Fibroblast of the aortic adventitia (primary cell): ENCODE measurements at regions not wholly inside any gene's neighbourhood (a gene's known extent, or its start where the extent isn't known, plus 50 kb on each side); places are given as distances from the start of the nearest gene placed in this dataset.

ENCODE experiments used
- DNase-seq: peaks from one replicate; pipeline ENCODE4 v3.0.0-alpha.2; 2010; ENCODE audit warnings: low read depth
- H3K4me3 ChIP-seq: 2 replicates; pipeline ENCODE4 v1.5.1; 2011; ENCODE audit warnings: low read depth, mild to moderate bottlenecking, control low read depth, low read length, moderate library complexity
- TF ChIP-seq, protein P1 (sequence below): IDR thresholded peaks from 2 replicates; pipeline ENCODE4 v1.5.1; 2011; ENCODE audit warnings: mild to moderate bottlenecking, low read length, control low read depth, inconsistent platforms; ENCODE audit not compliant: insufficient read depth

DNA sequence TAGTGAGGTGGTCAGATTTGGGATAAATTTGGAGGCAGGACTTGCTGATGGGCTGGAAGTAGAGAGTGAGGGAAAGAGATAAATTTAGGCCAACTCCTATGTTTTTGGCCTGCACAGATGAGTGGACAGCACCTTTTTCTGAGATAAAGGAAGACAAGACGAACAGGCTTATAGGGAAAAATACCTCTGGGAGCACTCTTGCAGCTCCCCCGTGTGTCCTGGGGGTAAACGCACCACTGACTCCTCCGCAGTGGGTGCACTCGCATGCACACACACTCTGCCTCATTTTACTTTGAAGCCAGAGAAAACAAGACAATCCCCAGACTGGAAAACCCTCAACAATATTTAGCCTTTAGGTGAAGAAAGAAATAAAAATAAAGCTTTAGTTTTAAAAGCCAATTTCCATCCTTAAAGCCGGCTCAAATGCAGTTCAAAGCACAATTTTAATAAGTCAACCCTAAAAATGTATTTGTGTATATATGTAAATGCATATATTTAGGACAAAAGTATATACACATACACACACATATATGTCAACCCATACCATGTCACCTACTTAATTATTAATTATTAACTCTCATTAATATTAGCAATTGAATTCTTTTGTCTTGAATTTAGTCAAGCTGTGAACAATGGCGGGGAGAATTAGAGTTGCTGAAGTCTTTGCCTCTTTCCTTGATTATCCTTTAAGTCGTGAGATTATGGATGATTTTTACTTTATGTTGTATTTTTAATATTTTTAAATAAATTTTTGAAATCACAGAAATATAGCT is 341.8 kb downstream of the ZNF326 start:
- H3K4me3 ChIP-seq = no peak overlapping the region
- no peak for DNase-seq
- TF ChIP-seq, protein P1, sequence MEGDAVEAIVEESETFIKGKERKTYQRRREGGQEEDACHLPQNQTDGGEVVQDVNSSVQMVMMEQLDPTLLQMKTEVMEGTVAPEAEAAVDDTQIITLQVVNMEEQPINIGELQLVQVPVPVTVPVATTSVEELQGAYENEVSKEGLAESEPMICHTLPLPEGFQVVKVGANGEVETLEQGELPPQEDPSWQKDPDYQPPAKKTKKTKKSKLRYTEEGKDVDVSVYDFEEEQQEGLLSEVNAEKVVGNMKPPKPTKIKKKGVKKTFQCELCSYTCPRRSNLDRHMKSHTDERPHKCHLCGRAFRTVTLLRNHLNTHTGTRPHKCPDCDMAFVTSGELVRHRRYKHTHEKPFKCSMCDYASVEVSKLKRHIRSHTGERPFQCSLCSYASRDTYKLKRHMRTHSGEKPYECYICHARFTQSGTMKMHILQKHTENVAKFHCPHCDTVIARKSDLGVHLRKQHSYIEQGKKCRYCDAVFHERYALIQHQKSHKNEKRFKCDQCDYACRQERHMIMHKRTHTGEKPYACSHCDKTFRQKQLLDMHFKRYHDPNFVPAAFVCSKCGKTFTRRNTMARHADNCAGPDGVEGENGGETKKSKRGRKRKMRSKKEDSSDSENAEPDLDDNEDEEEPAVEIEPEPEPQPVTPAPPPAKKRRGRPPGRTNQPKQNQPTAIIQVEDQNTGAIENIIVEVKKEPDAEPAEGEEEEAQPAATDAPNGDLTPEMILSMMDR = no peak

DNA sequence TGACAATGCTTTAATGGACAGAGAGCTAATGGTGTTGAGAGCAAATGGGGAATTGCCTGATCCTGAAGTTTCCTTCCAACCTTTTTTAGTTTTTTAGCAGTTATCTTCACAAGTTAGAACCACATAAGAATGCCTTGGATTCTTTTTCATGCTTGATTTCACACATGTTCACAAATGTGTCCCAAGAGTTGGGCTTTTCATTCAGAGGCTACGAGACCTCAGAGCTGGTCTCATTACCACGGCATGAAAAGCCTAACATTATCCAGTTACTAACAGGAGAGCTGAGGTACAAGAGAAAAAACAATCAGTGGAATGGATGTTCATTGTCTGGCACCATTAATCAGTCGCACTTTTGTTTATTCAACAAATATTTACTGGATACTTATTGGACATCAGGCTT is 340.6 kb downstream of the ZNF326 start:
- TF ChIP-seq, protein P1 = no peak
- DNase-seq = no peak
- H3K4me3 ChIP-seq = no peak overlapping the region

DNA sequence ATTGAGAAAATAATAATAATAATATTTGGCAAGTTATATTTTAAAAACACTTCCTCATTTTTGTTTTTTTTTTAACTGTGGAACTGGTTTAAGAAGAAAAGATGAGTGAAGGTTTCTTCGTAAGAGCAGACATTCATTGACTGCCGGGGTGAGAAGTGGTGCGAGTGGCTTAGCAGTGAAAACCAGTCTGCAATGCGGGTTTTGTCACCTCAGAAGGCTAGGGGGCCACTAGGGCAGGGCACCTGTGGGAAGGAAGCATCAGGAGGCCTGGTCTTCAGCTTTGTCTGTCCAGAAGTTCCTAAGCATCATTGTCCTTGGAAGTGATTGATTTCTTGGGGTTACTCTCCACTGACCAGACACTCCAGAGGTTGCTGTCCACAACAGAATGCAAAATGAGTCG is 339.2 kb downstream of the ZNF326 start:
- no peak for DNase-seq
- no peak overlapping the region for H3K4me3 ChIP-seq
- TF ChIP-seq, protein P1 = no peak

DNA sequence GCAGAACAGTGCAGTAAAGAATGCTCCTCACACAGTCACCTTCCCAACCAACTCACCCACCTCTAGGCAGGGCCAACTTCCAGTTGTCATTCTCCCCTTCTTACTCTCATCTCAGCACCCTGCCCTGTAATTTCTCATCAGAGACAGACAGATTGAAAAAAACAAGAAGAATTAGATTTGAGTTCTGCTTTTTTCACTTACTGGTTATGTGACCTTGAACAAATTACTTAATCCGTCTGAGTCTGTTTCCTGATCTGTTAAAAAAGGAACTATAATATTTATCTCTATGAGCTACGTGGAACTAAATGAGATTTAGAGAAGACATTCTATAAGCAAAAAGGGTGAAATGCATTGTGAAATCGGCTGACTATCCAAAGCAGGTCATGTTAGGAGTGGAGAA is 330.3 kb downstream of the ZNF326 start:
- TF ChIP-seq, protein P1 = no peak
- no peak overlapping the region for H3K4me3 ChIP-seq
- no peak for DNase-seq

DNA sequence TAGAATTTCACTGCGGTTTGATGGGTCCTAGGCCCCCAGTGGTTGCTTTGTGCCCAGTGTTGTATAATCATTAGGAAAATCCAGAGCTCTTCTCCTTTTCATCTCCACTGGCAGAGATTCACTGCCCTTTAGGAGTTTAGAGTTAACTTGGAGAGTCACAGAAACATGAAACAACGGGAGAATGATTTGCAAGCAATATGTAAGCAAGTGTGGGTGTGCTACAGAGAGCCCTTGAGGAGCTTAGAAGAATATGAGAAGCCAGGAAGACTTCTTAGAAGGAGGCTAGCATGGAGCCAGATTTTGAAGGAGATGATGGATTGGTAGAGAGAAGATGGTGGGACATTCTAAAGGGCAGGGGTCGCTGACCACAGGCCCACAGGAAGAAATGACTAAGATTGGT is 327.3 kb downstream of the ZNF326 start:
- DNase-seq = no peak
- H3K4me3 ChIP-seq = no peak overlapping the region
- TF ChIP-seq, protein P1 = no peak

DNA sequence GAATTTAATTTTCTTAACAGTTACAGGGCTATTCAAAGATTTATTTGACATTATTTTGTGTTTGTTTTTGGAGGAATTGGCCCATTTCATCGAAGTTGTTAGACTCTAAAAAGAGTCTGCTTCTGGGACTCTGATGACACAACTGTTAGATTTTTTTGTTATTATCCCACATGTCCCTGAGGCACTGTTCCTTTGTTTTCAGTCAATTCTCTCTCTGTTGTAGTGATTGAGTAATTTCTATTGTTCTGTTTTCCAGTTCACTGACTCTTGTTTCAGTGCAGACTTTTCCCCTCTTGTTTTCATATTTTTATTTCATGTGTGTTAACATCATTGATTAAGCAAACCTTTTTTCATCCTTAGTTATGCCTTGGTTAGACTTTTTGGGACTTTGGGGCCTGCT is 325.0 kb downstream of the ZNF326 start:
- TF ChIP-seq, protein P1 = no peak
- H3K4me3 ChIP-seq = no peak overlapping the region
- no peak for DNase-seq

DNA sequence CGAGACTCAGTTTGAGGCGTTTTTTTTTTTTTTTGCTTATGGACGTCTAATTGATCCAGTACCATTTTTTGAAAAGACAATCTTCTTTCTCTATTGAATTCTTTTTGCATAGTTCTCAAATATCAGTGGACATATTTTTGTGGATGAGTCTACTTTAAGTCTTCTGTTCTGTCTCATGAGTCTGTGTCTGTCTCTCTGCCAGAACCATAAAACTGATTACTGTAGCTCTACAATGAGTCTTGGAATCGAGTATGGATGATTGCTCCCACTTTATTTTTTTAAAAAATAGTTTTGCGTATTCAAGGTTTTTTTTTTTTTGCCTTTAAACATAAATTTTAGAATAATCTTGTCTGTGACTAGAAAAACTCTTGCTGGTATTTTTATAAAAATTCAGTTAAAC is 323.5 kb downstream of the ZNF326 start:
- H3K4me3 ChIP-seq = no peak overlapping the region
- no peak for DNase-seq
- TF ChIP-seq, protein P1 = no peak
